Heart left ventricle (tissue), 16 donors: ENCODE measurements at regions not wholly inside any gene's neighbourhood (a gene's known extent, or its start where the extent isn't known, plus 50 kb on each side); places are given as distances from the start of the nearest gene placed in this dataset.
A peak's percentile ranks its signal among the peaks of the same experiment; 100 is the strongest.
"Not testable (repeated sequence)": the region's sequence is repeated elsewhere in the genome, so short reads cannot be mapped to it uniquely, and the experiment has no call there.

Experiments used
- ATAC-seq, 4 donors: fragments of 200-7000 bp; cut with Tn5 transposase; one replicate each; pipeline ENCODE4 v1.9.1; 2020 to 2022; ENCODE audit warnings: moderate library complexity in 4 of 4, mild to moderate bottlenecking in 3 of 4, moderate number of reproducible peaks in 1 of 4
- DNase-seq, 5 donors: peaks; one replicate each; pipeline ENCODE4 v3.0.0-alpha.2; 2020
- H3K27ac ChIP-seq, 12 donors: fragments of 200-600 bp; sonication (generic) in 4 of 12; one replicate each; pipeline versions ENCODE4 v1.5.0 to v1.8.0; 2016 to 2022; ENCODE audit warnings: mild to moderate bottlenecking in 2 of 12
- H3K27me3 ChIP-seq, 9 donors: fragments of 200-600 bp; sonication (generic) in 2 of 9; one replicate each; pipeline versions ENCODE4 v1.5.1 to v1.8.0; 2016 to 2022; ENCODE audit warnings: mild to moderate bottlenecking in 3 of 9
- H3K36me3 ChIP-seq, 9 donors: fragments of 200-600 bp; sonication (generic) in 2 of 9; one replicate each; pipeline versions ENCODE4 v1.5.0 to v1.8.0; 2018 to 2022; ENCODE audit warnings: mild to moderate bottlenecking in 2 of 9
- H3K4me1 ChIP-seq, 12 donors: fragments of 200-600 bp; sonication (generic) in 4 of 12; one replicate each; pipeline versions ENCODE4 v1.5.0 to v1.8.0; 2016 to 2022; ENCODE audit warnings: mild to moderate bottlenecking in 3 of 12
- H3K4me3 ChIP-seq, 12 donors: fragments of 200-600 bp; sonication (generic) in 4 of 12; one replicate each; pipeline versions ENCODE4 v1.5.0 to v1.8.0; 2017 to 2022; ENCODE audit warnings: mild to moderate bottlenecking in 9 of 12, moderate library complexity in 4 of 12
- H3K9me3 ChIP-seq, 12 donors: fragments of 200-600 bp; sonication (generic) in 4 of 12; one replicate each; pipeline versions ENCODE4 v1.5.0 to v1.8.0; 2016 to 2022; ENCODE audit warnings: mild to moderate bottlenecking in 1 of 12
- CTCF ChIP-seq, 12 donors: fragments of 200-600 bp; sonication (generic) in 4 of 12; IDR thresholded peaks; one replicate each; pipeline versions ENCODE4 v1.5.0 to v1.8.0; 2018 to 2022; ENCODE audit warnings: antibody characterized with exemption in 12 of 12, mild to moderate bottlenecking in 5 of 12
- POLR2A ChIP-seq, 2 donors: fragments of 450-650 bp; IDR thresholded peaks; one replicate each; pipeline ENCODE4 v1.6.1; 2017; ENCODE audit warnings: antibody characterized with exemption in 2 of 2, mild to moderate bottlenecking in 2 of 2, moderate library complexity in 2 of 2
- WGBS, 4 donors: extraction: QIAGEN DNeasy Blood & Tissue Kit in 2 of 4; methylation state at CpG; one replicate each; pipeline versions ENCODE4 v1.1.5 to v1.1.7; 2013 to 2018; 5-methylcytosine and 5-hydroxymethylcytosine counted together
- intact Hi-C, 10 donors: fragments of 100-400 bp; cut with DNase I; formaldehyde crosslinking; loops; one replicate each; pipeline versions ENCODE4 v1.11.1 to v1.14.2; 2022
- donor health status: ischemic (EF 13 %, LVEDD 7.1; RV severe dilation, severe dysfunction).
- donor health status: healthy with polysubstance abuse.
- donor health status: DM: no; HTN: yes; CAD: no.
- donor health status: DM: no; HTN: no; CAD: no.
- donor health status: ischemic (EF 25% LVEDD 6.9; RV normal size, moderate dysfunction).
- donor health status: ischemic (EF 25% LVEDD 5.7; RV mildly dilated, moderate dysfunction).
- donor health status: healthy.
- donor health status: DM: yes; HTN: yes; CAD: no.
- donor health status: ischemic (EF 35%, LVEDD 5.7; RV mildly dilated, moderate dysfunction).
- donor health status: nonischemic (EF 11% LVEDD 7.7; RV severe dilation, severe dysfunction).
- donor health status: DM: yes; HTN: yes; CAD: no.
- donor health status: PGD.
- donor health status: ischemic (EF 29% LVEDD 5.4; RV normal size, mild dysfunction).
- donor health status: nonischemic (EF 23%, LVEDD 6.1; RV moderate dilation, normal function).

DNA sequence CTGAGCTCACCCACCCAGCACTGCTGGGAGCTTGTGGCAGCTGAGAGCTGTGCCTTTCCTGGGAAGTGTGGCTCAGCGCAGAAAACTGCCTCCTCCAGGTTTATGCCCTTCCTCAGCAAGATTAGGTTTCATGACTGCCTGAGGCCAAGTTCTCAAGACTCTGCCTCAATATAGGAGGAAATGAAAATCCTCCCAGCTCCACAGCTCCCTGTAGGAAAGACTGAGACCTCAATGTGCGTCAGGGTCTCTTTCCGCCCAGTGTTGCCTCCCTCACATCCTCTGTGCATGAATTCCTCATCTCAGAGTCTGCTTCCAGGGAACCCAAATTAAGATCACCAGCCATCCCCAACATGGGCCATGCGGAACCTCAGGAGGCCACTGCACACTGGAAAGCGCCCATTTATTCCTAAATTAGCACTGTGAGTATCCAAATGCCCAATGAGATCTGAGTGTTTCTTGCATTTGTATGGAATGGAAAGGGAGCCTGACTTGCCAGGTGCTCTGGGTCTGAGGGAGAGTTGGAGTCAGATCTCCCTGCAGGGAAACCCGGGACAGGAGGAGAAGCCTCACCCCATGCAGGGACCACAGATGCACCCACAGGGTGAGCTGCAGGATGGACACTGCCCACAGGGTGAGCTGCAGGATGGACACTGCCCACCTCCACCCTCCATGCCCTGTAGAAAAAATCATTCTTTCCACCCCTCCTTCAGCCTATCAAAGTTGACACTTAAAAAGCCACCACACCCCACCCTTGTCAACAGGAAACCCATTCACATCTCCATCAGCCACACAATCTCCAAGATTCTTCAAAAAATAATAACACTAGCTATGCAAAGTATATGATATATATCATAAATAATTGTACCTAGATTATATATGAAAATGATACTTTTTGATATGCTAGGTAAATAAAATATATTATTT is 97.4 kb upstream of the IGLL5 start:
- no peak for DNase-seq
- Histone ChIP-seq H3K9me3 (no peaks in the 10 kb centered on the region), H3K4me3 (no peak overlapping the region), H3K36me3 (no peaks in the 10 kb centered on the region), H3K27ac (peak overlapping the region in 1 of 12 donors; percentile 71), H3K27me3 (peaks cover 0 to 26% (median 0%) of the 10 kb centered on the region in 9 donors), H3K4me1 (peaks cover 0 to 8% (median 0%) of the 10 kb centered on the region in 12 donors)
- intact Hi-C loops, result loop anchor here in 3 of 10 donors (10.0 kb wide), 3 partner anchors 95 to 165 kb away; partner anchors contain the start of gene IGLL5 (in 2 of the 3)
- 66 to 86% (median 83%) methylated on average over 3 to 6 of the region's 6 CpGs for WGBS, 4 donors
- ATAC-seq, result no peak
- no peak for TF ChIP-seq CTCF (IDR thresholded peaks at IDR 0.05)
- TF ChIP-seq POLR2A (IDR thresholded peaks at IDR 0.05), result no peak

DNA sequence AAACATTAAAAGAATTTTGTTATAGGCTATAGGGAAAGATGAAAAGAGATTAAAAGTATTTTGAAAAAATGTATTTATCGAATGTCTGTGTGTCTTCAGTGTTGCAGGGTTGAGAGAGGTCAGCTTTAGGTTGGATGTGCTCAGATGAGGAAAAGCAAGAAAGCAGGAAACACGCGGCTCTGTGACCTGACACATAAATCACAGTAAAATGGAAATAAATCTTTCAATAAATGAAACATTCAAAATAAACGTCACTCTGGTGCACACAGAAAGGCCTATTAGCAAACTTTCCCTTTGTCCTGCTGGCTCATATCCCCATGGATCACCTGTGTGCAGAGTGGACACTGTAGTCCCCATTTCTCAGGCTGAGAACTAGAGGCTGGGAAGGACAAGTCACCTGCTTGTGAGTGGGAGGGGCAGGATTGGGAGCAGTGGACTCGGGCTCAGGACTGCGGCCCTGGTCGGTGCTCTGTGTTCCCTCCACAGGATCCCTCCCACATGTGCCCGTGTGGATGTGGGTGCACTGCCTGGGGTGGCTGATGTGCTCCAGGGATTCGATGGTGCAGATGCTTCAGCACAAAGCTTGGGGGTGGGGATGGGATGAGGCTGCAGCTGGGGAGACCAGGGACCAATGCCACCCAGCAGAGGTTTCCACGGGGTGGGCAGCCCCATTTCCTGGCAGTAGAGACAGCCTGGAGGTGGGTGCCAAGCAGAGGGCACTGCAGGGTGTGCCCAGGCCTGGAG is 96.0 kb upstream of the IGLL5 start:
- no peak for ATAC-seq
- Histone ChIP-seq H3K27ac (peak overlapping the region in 1 of 12 donors; percentile 42), H3K27me3 (peaks cover 0 to 19% (median 0%) of the 10 kb centered on the region in 9 donors), H3K9me3 (no peaks in the 10 kb centered on the region), H3K4me1 (peaks cover 0 to 8% (median 0%) of the 10 kb centered on the region in 12 donors), H3K36me3 (no peaks in the 10 kb centered on the region), H3K4me3 (no peak overlapping the region)
- intact Hi-C loops, result no loop called here
- no peak for TF ChIP-seq POLR2A (IDR thresholded peaks at IDR 0.05)
- TF ChIP-seq CTCF (IDR thresholded peaks at IDR 0.05), result no peak
- no peak for DNase-seq
- 68 to 72% (median 69%) methylated on average over 6 to 10 of the region's 10 CpGs for WGBS, 4 donors

DNA sequence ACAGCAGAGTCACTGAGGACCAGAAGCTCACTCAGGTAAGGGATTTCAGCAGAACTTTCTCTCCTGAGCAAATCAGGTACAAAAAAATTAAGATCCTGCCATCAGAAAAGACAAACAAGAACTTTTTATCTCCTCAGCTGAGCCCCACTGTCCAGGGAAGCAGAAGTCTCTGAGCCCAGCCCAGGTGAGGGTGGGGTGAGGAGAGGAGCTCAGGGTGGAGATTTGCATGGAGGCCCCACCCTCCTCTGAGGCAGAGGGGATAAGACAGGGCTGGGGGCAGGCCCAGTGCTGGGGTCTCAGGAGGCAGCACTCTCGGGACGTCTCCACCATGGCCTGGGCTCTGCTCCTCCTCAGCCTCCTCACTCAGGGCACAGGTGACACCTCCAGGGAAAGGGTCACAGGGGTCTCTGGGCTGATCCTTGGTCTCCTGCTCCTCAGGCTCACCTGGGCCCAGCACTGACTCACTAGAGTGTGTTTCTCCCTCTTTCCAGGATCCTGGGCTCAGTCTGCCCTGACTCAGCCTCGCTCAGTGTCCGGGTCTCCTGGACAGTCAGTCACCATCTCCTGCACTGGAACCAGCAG is 95.3 kb upstream of the IGLL5 start:
- WGBS, 4 donors, result 61 to 79% (median 76%) methylated on average over 3 to 4 of the region's 4 CpGs
- H3K4me3 ChIP-seq, intact Hi-C loops, H3K36me3 ChIP-seq, H3K4me1 ChIP-seq, DNase-seq, H3K9me3 ChIP-seq, ATAC-seq: not testable (repeated sequence)
- Histone ChIP-seq H3K27ac (peak overlapping the region in 1 of 12 donors; percentile 42), H3K27me3 (peaks cover 0 to 20% (median 0%) of the 10 kb centered on the region in 9 donors)

- H3K27me3 ChIP-seq, H3K4me1 ChIP-seq, H3K36me3 ChIP-seq, ATAC-seq, intact Hi-C loops, H3K4me3 ChIP-seq, H3K9me3 ChIP-seq, H3K27ac ChIP-seq, DNase-seq: not testable (repeated sequence)
- WGBS, 4 donors, result 77 to 85% (median 80%) methylated on average over 2 of the region's 2 CpGs
These were observed 92.0 kb upstream of the IGLL5 start for GRCh38 chr22:22795639-22796038.

DNA sequence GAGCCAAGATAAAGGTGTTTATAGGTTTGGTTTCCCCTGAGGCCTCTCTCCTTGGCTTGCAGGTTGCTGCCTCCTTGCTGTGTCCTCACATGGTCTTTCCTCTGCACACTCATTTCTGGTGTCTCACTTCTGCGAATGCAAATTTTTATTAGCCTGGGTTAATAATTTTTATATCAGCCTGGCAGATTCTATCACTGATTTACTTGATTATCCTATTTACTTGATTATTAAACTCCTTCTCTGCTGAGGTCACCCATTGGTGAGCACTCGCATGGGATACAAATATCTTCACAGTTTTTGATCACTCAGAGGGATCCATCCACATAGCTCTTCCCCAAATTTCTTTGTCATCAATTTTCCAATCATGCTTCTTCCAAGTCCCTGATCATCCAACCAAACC is 90.9 kb upstream of the IGLL5 start:
- DNase-seq, result no peak
- Histone ChIP-seq H3K27me3 (peaks cover 0 to 11% (median 0%) of the 10 kb centered on the region in 9 donors), H3K4me1 (no peaks in the 10 kb centered on the region), H3K27ac (no peak overlapping the region), H3K36me3 (no peaks in the 10 kb centered on the region), H3K9me3 (no peaks in the 10 kb centered on the region), H3K4me3 (no peak overlapping the region)
- WGBS, 4 donors, result 68 to 97% (median 83%) methylated on average over 2 of the region's 2 CpGs
- TF ChIP-seq POLR2A (IDR thresholded peaks at IDR 0.05) (no peak), CTCF (IDR thresholded peaks at IDR 0.05) (no peak)
- no peak for ATAC-seq
- intact Hi-C loops, result no loop called here
